ENCODE measurements at regions not wholly inside any gene's neighbourhood (a gene's known extent, or its start where the extent isn't known, plus 50 kb on each side); places are given as distances from the start of the nearest gene placed in this dataset.
"Not testable (repeated sequence)": the region's sequence is repeated elsewhere in the genome, so short reads cannot be mapped to it uniquely, and the experiment has no call there.

- not testable (repeated sequence) for FAIRE-seq
Observed at GRCh38 chr9:24067107-24067506, 241.1 kb upstream of the ELAVL2 start.

- no peak for FAIRE-seq
Observed at GRCh38 chr9:24059651-24060050, 233.6 kb upstream of the ELAVL2 start.

- no peak for FAIRE-seq
Observed at GRCh38 chr9:24051587-24051986, 225.5 kb upstream of the ELAVL2 start.

- FAIRE-seq = not testable (repeated sequence)
Observed at GRCh38 chr9:24050239-24050638, 224.2 kb upstream of the ELAVL2 start.

GRCh38 chr9:24045150-24045549 lies 219.1 kb upstream of the ELAVL2 start:
- no peak for FAIRE-seq

GRCh38 chr9:24044576-24044975 lies 218.5 kb upstream of the ELAVL2 start:
- FAIRE-seq = no peak

GRCh38 chr9:24041160-24041690 lies 215.2 kb upstream of the ELAVL2 start:
- FAIRE-seq = no peak

- FAIRE-seq = no peak
Observed at GRCh38 chr9:24036459-24036858, 210.4 kb upstream of the ELAVL2 start.

GRCh38 chr9:24035816-24036215 lies 209.8 kb upstream of the ELAVL2 start:
- no peak for FAIRE-seq

GRCh38 chr9:24011881-24012280 lies 185.8 kb upstream of the ELAVL2 start:
- no peak for FAIRE-seq

GRCh38 chr9:24011009-24011717 lies 185.1 kb upstream of the ELAVL2 start:
- no peak for FAIRE-seq

GRCh38 chr9:24009322-24009721 lies 183.3 kb upstream of the ELAVL2 start:
- FAIRE-seq = no peak

- no peak for FAIRE-seq
Observed at GRCh38 chr9:24007185-24007584, 181.1 kb upstream of the ELAVL2 start.

GRCh38 chr9:23991874-23992273 lies 165.8 kb upstream of the ELAVL2 start:
- FAIRE-seq = not testable (repeated sequence)

GRCh38 chr9:23979491-23979890 lies 153.5 kb upstream of the ELAVL2 start:
- no peak for FAIRE-seq

- no peak for FAIRE-seq
Observed at GRCh38 chr9:23962101-23962500, 136.1 kb upstream of the ELAVL2 start.

- FAIRE-seq = no peak
Observed at GRCh38 chr9:23945897-23946296, 119.9 kb upstream of the ELAVL2 start.

- FAIRE-seq = no peak
Observed at GRCh38 chr9:23941051-23941450, 115.0 kb upstream of the ELAVL2 start.

GRCh38 chr9:23938908-23939307 lies 112.9 kb upstream of the ELAVL2 start:
- no peak for FAIRE-seq

- no peak for FAIRE-seq
Observed at GRCh38 chr9:23934291-23934906, 108.4 kb upstream of the ELAVL2 start.

- no peak for FAIRE-seq
Observed at GRCh38 chr9:23933348-23933747, 107.3 kb upstream of the ELAVL2 start.

- FAIRE-seq = no peak
Observed at GRCh38 chr9:23926368-23926767, 100.3 kb upstream of the ELAVL2 start.

- no peak for FAIRE-seq
Observed at GRCh38 chr9:23914431-23915003, 88.5 kb upstream of the ELAVL2 start.

- FAIRE-seq = no peak
Observed at GRCh38 chr9:23907343-23907742, 81.3 kb upstream of the ELAVL2 start.

Data from A204.1 (cell line).